HL-60 (cell line): ENCODE measurements at regions not wholly inside any gene's neighbourhood (a gene's known extent, or its start where the extent isn't known, plus 50 kb on each side); places are given as distances from the start of the nearest gene placed in this dataset.

Experiments used
- CTCF ChIP-seq: IDR thresholded peaks from one replicate; pipeline ENCODE4 v1.5.1; 2011; ENCODE audit warnings: low read length, control low read depth, inconsistent platforms; ENCODE audit not compliant: insufficient read depth
- GABPA ChIP-seq: IDR thresholded peaks from 2 replicates; pipeline ENCODE4 v1.6.1; 2012; ENCODE audit warnings: low read depth
- POLR2AphosphoS5 ChIP-seq: IDR thresholded peaks from 2 replicates; pipeline ENCODE4 v1.6.1; 2012; ENCODE audit warnings: low read depth
- REST ChIP-seq: IDR thresholded peaks from 2 replicates; pipeline ENCODE4 v1.6.1; 2012; ENCODE audit warnings: low read depth; ENCODE audit not compliant: insufficient replicate concordance
- SPI1 ChIP-seq: IDR thresholded peaks from 2 replicates; pipeline ENCODE4 v1.6.1; 2012; ENCODE audit warnings: low read depth, mild to moderate bottlenecking, borderline replicate concordance

DNA sequence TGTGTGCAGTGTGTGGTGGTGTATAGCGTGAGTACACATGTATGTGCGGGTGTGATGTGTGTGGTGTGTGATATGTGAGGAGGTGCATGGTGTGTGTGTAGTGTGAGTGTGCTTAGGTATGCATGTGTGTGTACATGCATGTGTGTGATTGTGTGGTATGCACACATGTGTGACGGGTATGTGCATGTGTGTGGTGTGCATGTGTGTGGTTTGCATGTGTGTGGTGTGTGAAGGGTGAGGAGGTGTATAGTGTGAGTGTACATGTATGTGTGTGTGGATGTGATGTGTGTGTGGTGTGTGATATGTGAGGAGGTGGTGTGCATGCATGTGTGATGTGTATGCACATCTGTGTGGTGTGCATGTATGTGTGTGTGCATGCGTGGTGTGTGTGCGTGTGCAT, 105.6 kb downstream of the CMPK2 start:
- TF ChIP-seq CTCF, result no peak
- TF ChIP-seq POLR2AphosphoS5, result no peak
- no peak for TF ChIP-seq GABPA
- TF ChIP-seq REST, result no peak
- TF ChIP-seq SPI1, result no peak
